Ishikawa (cell line): ENCODE measurements at regions not wholly inside any gene's neighbourhood (a gene's known extent, or its start where the extent isn't known, plus 50 kb on each side); places are given as distances from the start of the nearest gene placed in this dataset.

Experiments
- CEBPB ChIP-seq: IDR thresholded peaks from 2 replicates; pipeline ENCODE4 v1.6.1; 2012
- CREB1 ChIP-seq: IDR thresholded peaks from 2 replicates; pipeline ENCODE4 v1.6.1; 2012; ENCODE audit warnings: low read depth
- EGR1 ChIP-seq: IDR thresholded peaks from 2 replicates; pipeline ENCODE4 v1.6.1; 2012
- EP300 ChIP-seq: IDR thresholded peaks from 2 replicates; pipeline ENCODE4 v1.6.1; 2012; ENCODE audit warnings: borderline replicate concordance
- FOXM1 ChIP-seq: IDR thresholded peaks from 2 replicates; pipeline ENCODE4 v1.6.1; 2012; ENCODE audit warnings: low read depth, borderline replicate concordance
- NFIC ChIP-seq: IDR thresholded peaks from 2 replicates; pipeline ENCODE4 v1.6.1; 2012
- RAD21 ChIP-seq: IDR thresholded peaks from 2 replicates; pipeline ENCODE4 v1.6.1; 2012; ENCODE audit warnings: low read depth
- REST ChIP-seq: IDR thresholded peaks from 2 replicates; pipeline ENCODE4 v1.6.1; 2012; ENCODE audit warnings: low read depth, mild to moderate bottlenecking
- TAF1 ChIP-seq: IDR thresholded peaks from 2 replicates; pipeline ENCODE4 v1.6.1; 2012; ENCODE audit warnings: low read depth, mild to moderate bottlenecking
- TCF12 ChIP-seq: IDR thresholded peaks from 2 replicates; pipeline ENCODE4 v1.6.1; 2012; ENCODE audit warnings: low read depth
- TEAD4 ChIP-seq: IDR thresholded peaks from 2 replicates; pipeline ENCODE4 v1.6.1; 2012
- USF1 ChIP-seq: IDR thresholded peaks from 2 replicates; pipeline ENCODE4 v1.6.1; 2012
- YY1 ChIP-seq: IDR thresholded peaks from 2 replicates; pipeline ENCODE4 v1.6.1; 2012; ENCODE audit warnings: low read depth
- ZBTB7A ChIP-seq: IDR thresholded peaks from 2 replicates; pipeline ENCODE4 v1.6.1; 2012; ENCODE audit warnings: low read depth
- TF ChIP-seq, protein P1 (sequence below): IDR thresholded peaks from 2 replicates; pipeline ENCODE4 v1.6.1; 2012

GRCh38 chr18:76605341-76605929 lies 110.4 kb upstream of the ZNF516 start:
- no peak for TF ChIP-seq NFIC
- TF ChIP-seq YY1 = no peak
- TF ChIP-seq CREB1 = no peak
- TF ChIP-seq RAD21 = no peak
- TF ChIP-seq TCF12 = no peak

- no peak for TF ChIP-seq NFIC
- no peak for TF ChIP-seq YY1
- no peak for TF ChIP-seq EGR1
- no peak for TF ChIP-seq TEAD4
- TF ChIP-seq REST = no peak
- no peak for TF ChIP-seq FOXM1
- no peak for TF ChIP-seq USF1
- TF ChIP-seq CREB1 = no peak
- TF ChIP-seq, protein P1, sequence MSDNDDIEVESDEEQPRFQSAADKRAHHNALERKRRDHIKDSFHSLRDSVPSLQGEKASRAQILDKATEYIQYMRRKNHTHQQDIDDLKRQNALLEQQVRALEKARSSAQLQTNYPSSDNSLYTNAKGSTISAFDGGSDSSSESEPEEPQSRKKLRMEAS = no peak
- no peak for TF ChIP-seq TCF12
- no peak for TF ChIP-seq RAD21
- no peak for TF ChIP-seq ZBTB7A
- TF ChIP-seq TAF1 = no peak
- no peak for TF ChIP-seq EP300
- no peak for TF ChIP-seq CEBPB
These were observed 109.8 kb upstream of the ZNF516 start for GRCh38 chr18:76604935-76605240.

GRCh38 chr18:76604108-76604934 lies 109.3 kb upstream of the ZNF516 start:
- TF ChIP-seq TAF1 (no peak), EGR1 (no peak), CEBPB (no peak), USF1 (no peak), NFIC (no peak), YY1 (no peak), REST (no peak), TEAD4 (no peak), RAD21 (no peak), ZBTB7A (no peak), EP300 (no peak), FOXM1 (no peak), TCF12 (no peak), CREB1 (no peak)
- TF ChIP-seq, protein P1 = no peak

DNA sequence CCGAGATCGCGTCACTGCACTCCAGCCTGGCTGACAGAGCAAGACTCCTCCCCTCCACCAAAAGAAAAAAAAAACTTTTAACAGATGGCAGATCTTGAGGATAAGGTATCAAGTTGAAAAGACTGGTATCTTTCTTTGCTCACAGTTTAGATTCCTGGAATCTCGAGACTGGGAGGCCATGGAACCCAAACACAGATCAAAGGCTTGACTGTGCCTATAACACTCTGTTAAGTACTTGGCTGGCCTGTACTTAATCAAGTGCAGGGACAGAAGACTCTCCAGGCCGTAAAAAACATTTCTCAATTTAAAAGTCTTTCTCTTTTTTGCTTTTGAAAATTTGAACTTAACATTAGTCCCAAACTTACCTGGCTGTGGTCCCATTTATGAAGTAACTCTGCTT lies 107.1 kb upstream of the ZNF516 start:
- TF ChIP-seq NFIC (no peak), TAF1 (no peak), USF1 (no peak), ZBTB7A (no peak), RAD21 (no peak), REST (no peak), CREB1 (no peak), EGR1 (no peak), YY1 (no peak), TEAD4 (no peak), EP300 (no peak), TCF12 (no peak), FOXM1 (no peak)
- TF ChIP-seq, protein P1 = no peak
